DND-41 (cell line): ENCODE measurements at regions not wholly inside any gene's neighbourhood (a gene's known extent, or its start where the extent isn't known, plus 50 kb on each side); places are given as distances from the start of the nearest gene placed in this dataset.

Source experiments
- ATAC-seq: fragments of 200-7000 bp; cut with Tn5 transposase; 3 replicates; pipeline ENCODE4 v1.9.1; 2021; ENCODE audit warnings: low read depth; ENCODE audit not compliant: insufficient read depth
- DNase-seq: peaks from one replicate; pipeline ENCODE4 v3.0.0-alpha.2; 2020
- H2AFZ ChIP-seq: 2 replicates; pipeline ENCODE4 v1.6.0; 2012; ENCODE audit warnings: low read depth, low read length
- H3K27ac ChIP-seq: 2 replicates; pipeline ENCODE4 v1.5.1; 2012; ENCODE audit warnings: low read length, inconsistent platforms
- H3K27me3 ChIP-seq: fragments of 200-600 bp; sonication (generic); 2 replicates; pipeline ENCODE4 v1.6.0; 2012; ENCODE audit warnings: low read length, mild to moderate bottlenecking, inconsistent platforms; ENCODE audit not compliant: insufficient read depth, poor library complexity
- H3K36me3 ChIP-seq: 2 replicates; pipeline ENCODE4 v1.5.1; 2012; ENCODE audit warnings: low read length, inconsistent platforms; ENCODE audit not compliant: insufficient read depth
- H3K4me1 ChIP-seq: 2 replicates; pipeline ENCODE4 v1.5.1; 2012; ENCODE audit warnings: mild to moderate bottlenecking, low read length; ENCODE audit not compliant: insufficient read depth
- H3K4me2 ChIP-seq: 2 replicates; pipeline ENCODE4 v1.6.0; 2012; ENCODE audit warnings: mild to moderate bottlenecking, moderate library complexity, low read length, inconsistent platforms; ENCODE audit not compliant: insufficient read depth
- H3K4me3 ChIP-seq, 2 experiments: fragments of 200-600 bp in 1 of 2; shearing (Covaris generic) in 1 of 2; 2 replicates each; pipeline ENCODE4 v1.5.1; 2012 to 2016; ENCODE audit warnings: inconsistent platforms in 2 of 2, low read length in 2 of 2, mild to moderate bottlenecking in 2 of 2, low read depth in 1 of 2, moderate library complexity in 1 of 2
- H3K79me2 ChIP-seq: 2 replicates; pipeline ENCODE4 v1.6.0; 2012; ENCODE audit warnings: low read length, inconsistent platforms; ENCODE audit not compliant: insufficient read depth
- H3K9ac ChIP-seq: 2 replicates; pipeline ENCODE4 v1.6.0; 2012; ENCODE audit warnings: low read depth, mild to moderate bottlenecking, inconsistent platforms, low read length, moderate library complexity
- H3K9me3 ChIP-seq: 2 replicates; pipeline ENCODE4 v1.5.1; 2012; ENCODE audit warnings: low read length, moderate library complexity, mild to moderate bottlenecking, inconsistent platforms; ENCODE audit not compliant: insufficient read depth, severe bottlenecking
- H4K20me1 ChIP-seq: 2 replicates; pipeline ENCODE4 v1.6.0; 2012; ENCODE audit warnings: low read length; ENCODE audit not compliant: insufficient read depth
- CTCF ChIP-seq: IDR thresholded peaks from 2 replicates; pipeline ENCODE4 v1.5.1; 2012; ENCODE audit warnings: borderline replicate concordance, low read length, moderate library complexity, mild to moderate bottlenecking; ENCODE audit not compliant: poor library complexity, severe bottlenecking; ENCODE audit errors: extremely low read depth
- EZH2 ChIP-seq: IDR thresholded peaks from 3 replicates; pipeline ENCODE4 v1.6.1; 2012; ENCODE audit warnings: borderline replicate concordance, low read depth, mild to moderate bottlenecking, moderate library complexity, low read length, inconsistent platforms; ENCODE audit not compliant: severe bottlenecking

- no peaks in the 10 kb centered on the region for H3K4me1 ChIP-seq
- TF ChIP-seq CTCF (no peak), EZH2 (no peak)
- H4K20me1 ChIP-seq, result no peaks in the 10 kb centered on the region
- no peak overlapping the region for H3K27ac ChIP-seq
- H3K36me3 ChIP-seq, result no peaks in the 10 kb centered on the region
- no peak overlapping the region for H2AFZ ChIP-seq
- ATAC-seq (no peak), DNase-seq (no peak)
- no peaks in the 10 kb centered on the region for H3K27me3 ChIP-seq
- no peaks in the 10 kb centered on the region for H3K9me3 ChIP-seq
- H3K4me2 ChIP-seq, result no peak overlapping the region
- H3K4me3 ChIP-seq, result no peak overlapping the region
- H3K79me2 ChIP-seq, result no peaks in the 10 kb centered on the region
- no peak overlapping the region for H3K9ac ChIP-seq
Observed at GRCh38 chr9:89912605-89912953, 307.8 kb downstream of the GADD45G start.

GRCh38 chr9:89915187-89915586 is 310.4 kb downstream of the GADD45G start:
- H3K9ac ChIP-seq, result no peak overlapping the region
- H3K27me3 ChIP-seq, result no peaks in the 10 kb centered on the region
- no peaks in the 10 kb centered on the region for H3K36me3 ChIP-seq
- no peaks in the 10 kb centered on the region for H3K9me3 ChIP-seq
- TF ChIP-seq CTCF (no peak), EZH2 (no peak)
- no peak overlapping the region for H2AFZ ChIP-seq
- ATAC-seq (no peak), DNase-seq (no peak)
- H3K4me1 ChIP-seq, result no peaks in the 10 kb centered on the region
- no peaks in the 10 kb centered on the region for H4K20me1 ChIP-seq
- H3K4me3 ChIP-seq, result no peak overlapping the region
- no peak overlapping the region for H3K4me2 ChIP-seq
- no peaks in the 10 kb centered on the region for H3K79me2 ChIP-seq
- no peak overlapping the region for H3K27ac ChIP-seq

GRCh38 chr9:89916001-89916597 is 311.3 kb downstream of the GADD45G start:
- no peak overlapping the region for H3K9ac ChIP-seq
- H3K79me2 ChIP-seq, result no peaks in the 10 kb centered on the region
- no peak overlapping the region for H3K4me2 ChIP-seq
- no peaks in the 10 kb centered on the region for H3K27me3 ChIP-seq
- no peak overlapping the region for H3K27ac ChIP-seq
- DNase-seq, result no peak
- TF ChIP-seq CTCF (no peak), EZH2 (no peak)
- ATAC-seq, result no peak
- no peaks in the 10 kb centered on the region for H3K9me3 ChIP-seq
- no peak overlapping the region for H2AFZ ChIP-seq
- no peak overlapping the region for H3K4me3 ChIP-seq
- no peaks in the 10 kb centered on the region for H3K36me3 ChIP-seq
- no peaks in the 10 kb centered on the region for H3K4me1 ChIP-seq
- no peaks in the 10 kb centered on the region for H4K20me1 ChIP-seq

- TF ChIP-seq CTCF, result no peak
- TF ChIP-seq EZH2, result no peak
- no peaks in the 10 kb centered on the region for H3K36me3 ChIP-seq
- ATAC-seq (no peak), DNase-seq (no peak)
- no peaks in the 10 kb centered on the region for H3K27me3 ChIP-seq
- H2AFZ ChIP-seq, result no peak overlapping the region
- no peak overlapping the region for H3K27ac ChIP-seq
- no peak overlapping the region for H3K9ac ChIP-seq
- H3K4me1 ChIP-seq, result no peaks in the 10 kb centered on the region
- no peak overlapping the region for H3K4me2 ChIP-seq
- no peak overlapping the region for H3K4me3 ChIP-seq
- H4K20me1 ChIP-seq, result no peaks in the 10 kb centered on the region
- H3K79me2 ChIP-seq, result no peaks in the 10 kb centered on the region
- no peaks in the 10 kb centered on the region for H3K9me3 ChIP-seq
Observed at GRCh38 chr9:89917861-89918260, 313.0 kb downstream of the GADD45G start.
